ENCODE measurements at regions not wholly inside any gene's neighbourhood (a gene's known extent, or its start where the extent isn't known, plus 50 kb on each side); places are given as distances from the start of the nearest gene placed in this dataset.
"Not testable (repeated sequence)": the region's sequence is repeated elsewhere in the genome, so short reads cannot be mapped to it uniquely, and the experiment has no call there.

DNA sequence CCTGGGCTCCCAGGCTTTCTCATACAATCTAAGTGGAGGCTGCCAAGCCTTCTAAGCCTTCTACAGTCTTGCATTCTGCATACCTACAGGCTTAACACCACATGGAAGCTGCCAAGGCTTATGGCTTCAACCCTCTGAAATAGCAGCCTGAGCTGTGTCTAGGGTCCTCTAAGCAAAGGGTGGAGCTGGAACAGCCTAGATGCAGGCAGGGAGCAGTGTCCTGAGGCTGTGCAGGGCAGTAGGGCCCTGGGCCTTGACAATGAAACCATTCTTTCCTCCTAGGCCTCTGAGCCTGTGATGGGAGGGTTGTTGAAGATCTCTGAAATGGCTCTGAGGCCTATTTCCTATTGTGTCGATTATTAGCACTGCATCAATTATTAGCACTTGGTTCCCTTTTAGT is 150.9 kb upstream of the GRK3 start:
- no peaks in the 10 kb centered on the region for H3F3A ChIP-seq (ENCODE audit: low read length, unreplicated experiment)
- no peaks in the 10 kb centered on the region for H3K27me3 ChIP-seq (ENCODE audit: low read length)
- no peaks in the 10 kb centered on the region for H4K20me1 ChIP-seq (ENCODE audit: low read length)
- H2AFZ ChIP-seq (ENCODE audit: low read length): no peak overlapping the region
- ChIA-PET CTCF (no interaction called here), POLR2A (ENCODE audit: unreplicated experiment) (no interaction called here)
- TF ChIP-seq, protein P1, sequence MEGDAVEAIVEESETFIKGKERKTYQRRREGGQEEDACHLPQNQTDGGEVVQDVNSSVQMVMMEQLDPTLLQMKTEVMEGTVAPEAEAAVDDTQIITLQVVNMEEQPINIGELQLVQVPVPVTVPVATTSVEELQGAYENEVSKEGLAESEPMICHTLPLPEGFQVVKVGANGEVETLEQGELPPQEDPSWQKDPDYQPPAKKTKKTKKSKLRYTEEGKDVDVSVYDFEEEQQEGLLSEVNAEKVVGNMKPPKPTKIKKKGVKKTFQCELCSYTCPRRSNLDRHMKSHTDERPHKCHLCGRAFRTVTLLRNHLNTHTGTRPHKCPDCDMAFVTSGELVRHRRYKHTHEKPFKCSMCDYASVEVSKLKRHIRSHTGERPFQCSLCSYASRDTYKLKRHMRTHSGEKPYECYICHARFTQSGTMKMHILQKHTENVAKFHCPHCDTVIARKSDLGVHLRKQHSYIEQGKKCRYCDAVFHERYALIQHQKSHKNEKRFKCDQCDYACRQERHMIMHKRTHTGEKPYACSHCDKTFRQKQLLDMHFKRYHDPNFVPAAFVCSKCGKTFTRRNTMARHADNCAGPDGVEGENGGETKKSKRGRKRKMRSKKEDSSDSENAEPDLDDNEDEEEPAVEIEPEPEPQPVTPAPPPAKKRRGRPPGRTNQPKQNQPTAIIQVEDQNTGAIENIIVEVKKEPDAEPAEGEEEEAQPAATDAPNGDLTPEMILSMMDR (conservative IDR thresholded peaks at IDR 0.05; ENCODE audit: low read depth, low read length): no peak
- TF ChIP-seq EZH2phosphoT487 (IDR thresholded peaks at IDR 0.05; ENCODE audit: borderline replicate concordance, low read length) (no peak), EZH2 (IDR thresholded peaks at IDR 0.05; ENCODE audit: low read length, unreplicated experiment) (no peak)
- DNase-seq (no peak), ATAC-seq (no peak)
- H3K4me2 ChIP-seq (ENCODE audit: low read length): no peak overlapping the region
- H3K4me1 ChIP-seq (ENCODE audit: insufficient read depth, low read length): no peaks in the 10 kb centered on the region
- intact Hi-C loops (cut with micrococcal nuclease): no loop called here
- no TSS peak for BruUV-seq (replicated peaks)
- H3K27ac ChIP-seq (ENCODE audit: low read length): no peak overlapping the region
- H3K9me3 ChIP-seq (ENCODE audit: low read length): no peaks in the 10 kb centered on the region
- no peak overlapping the region for H3K4me3 ChIP-seq (ENCODE audit: low read length)
- H3K9ac ChIP-seq (ENCODE audit: low read length): no peak overlapping the region
- H3K79me2 ChIP-seq (ENCODE audit: low read length): no peaks in the 10 kb centered on the region
- H3K9me2 ChIP-seq (replicated peaks; ENCODE audit: low read length): no peaks in the 10 kb centered on the region
- no peaks in the 10 kb centered on the region for H3K36me3 ChIP-seq (ENCODE audit: low read depth, low read length)

DNA sequence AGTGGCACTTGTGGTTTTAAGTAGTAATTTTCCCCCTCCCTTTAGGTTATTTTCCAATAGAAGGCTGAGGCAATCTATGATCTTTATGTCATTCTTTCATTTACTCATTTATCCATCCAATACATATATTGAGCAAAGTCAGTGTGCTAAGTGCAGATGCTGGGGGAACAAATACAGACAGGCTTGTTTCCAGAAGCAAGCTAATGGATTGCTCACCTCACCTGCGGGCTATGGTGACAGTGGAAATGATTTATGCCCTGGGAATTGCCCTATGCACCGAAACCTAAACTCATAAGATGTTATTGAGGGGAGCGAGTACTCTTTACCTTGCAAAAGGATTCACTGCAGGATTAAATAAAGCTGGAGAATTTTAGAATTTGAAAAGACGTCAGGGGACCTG is 148.7 kb upstream of the GRK3 start:
- H3F3A ChIP-seq (ENCODE audit: low read length, unreplicated experiment); H3K27ac ChIP-seq (ENCODE audit: low read length); H3K9me3 ChIP-seq (ENCODE audit: low read length); POLR2A ChIA-PET (ENCODE audit: unreplicated experiment); H3K9ac ChIP-seq (ENCODE audit: low read length); H3K4me3 ChIP-seq (ENCODE audit: low read length); H4K20me1 ChIP-seq (ENCODE audit: low read length); H3K79me2 ChIP-seq (ENCODE audit: low read length); H3K36me3 ChIP-seq (ENCODE audit: low read depth, low read length); H3K9me2 ChIP-seq (replicated peaks; ENCODE audit: low read length); H3K4me2 ChIP-seq (ENCODE audit: low read length); H3K27me3 ChIP-seq (ENCODE audit: low read length); DNase-seq; intact Hi-C loops (cut with micrococcal nuclease); BruUV-seq (replicated peaks); H3K4me1 ChIP-seq (ENCODE audit: insufficient read depth, low read length); ATAC-seq; CTCF ChIA-PET; H2AFZ ChIP-seq (ENCODE audit: low read length): not testable (repeated sequence)

DNA sequence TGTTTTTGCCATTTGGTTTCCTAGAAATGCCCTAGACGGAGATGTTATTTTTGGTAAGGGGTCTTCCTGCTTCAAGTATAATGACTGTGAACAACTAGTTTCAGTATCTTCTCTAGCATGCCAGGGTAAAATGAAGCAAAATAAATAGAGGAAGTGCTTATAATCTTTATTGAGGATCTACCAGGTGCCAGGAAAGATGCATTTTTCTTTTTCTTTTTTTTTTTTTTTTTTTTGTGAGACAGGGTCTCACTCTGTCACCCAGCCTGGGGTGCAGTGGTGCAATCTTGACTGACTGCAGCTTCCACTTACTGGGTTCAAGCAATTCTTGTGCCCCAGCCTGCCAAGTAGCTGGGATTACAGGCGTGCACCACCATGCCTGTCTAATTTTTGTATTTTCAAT is 146.6 kb upstream of the GRK3 start:
- CTCF ChIA-PET; intact Hi-C loops (cut with micrococcal nuclease); BruUV-seq (replicated peaks); H4K20me1 ChIP-seq (ENCODE audit: low read length); H3K4me2 ChIP-seq (ENCODE audit: low read length); H3K27ac ChIP-seq (ENCODE audit: low read length); POLR2A ChIA-PET (ENCODE audit: unreplicated experiment); ATAC-seq; H3K9me3 ChIP-seq (ENCODE audit: low read length); H3K9ac ChIP-seq (ENCODE audit: low read length); H3K36me3 ChIP-seq (ENCODE audit: low read depth, low read length); H2AFZ ChIP-seq (ENCODE audit: low read length); H3K4me3 ChIP-seq (ENCODE audit: low read length); DNase-seq; H3K27me3 ChIP-seq (ENCODE audit: low read length); H3K4me1 ChIP-seq (ENCODE audit: insufficient read depth, low read length); H3K9me2 ChIP-seq (replicated peaks; ENCODE audit: low read length); H3K79me2 ChIP-seq (ENCODE audit: low read length); H3F3A ChIP-seq (ENCODE audit: low read length, unreplicated experiment): not testable (repeated sequence)

GRCh38 chr22:25419247-25420113 is 145.0 kb upstream of the GRK3 start:
- Histone ChIP-seq H3K4me3 (ENCODE audit: low read length) (no peak overlapping the region), H3K4me2 (ENCODE audit: low read length) (no peak overlapping the region), H3K4me1 (ENCODE audit: insufficient read depth, low read length) (no peaks in the 10 kb centered on the region), H3K9me3 (ENCODE audit: low read length) (no peaks in the 10 kb centered on the region), H2AFZ (ENCODE audit: low read length) (no peak overlapping the region), H3K9me2 (replicated peaks; ENCODE audit: low read length) (no peaks in the 10 kb centered on the region), H3K27ac (ENCODE audit: low read length) (no peak overlapping the region), H4K20me1 (ENCODE audit: low read length) (no peaks in the 10 kb centered on the region), H3F3A (ENCODE audit: low read length, unreplicated experiment) (no peaks in the 10 kb centered on the region), H3K27me3 (ENCODE audit: low read length) (no peaks in the 10 kb centered on the region), H3K9ac (ENCODE audit: low read length) (no peak overlapping the region), H3K36me3 (ENCODE audit: low read depth, low read length) (no peaks in the 10 kb centered on the region), H3K79me2 (ENCODE audit: low read length) (no peaks in the 10 kb centered on the region)
- TF ChIP-seq, protein P1 (conservative IDR thresholded peaks at IDR 0.05; ENCODE audit: low read depth, low read length): no peak
- TF ChIP-seq EZH2phosphoT487 (IDR thresholded peaks at IDR 0.05; ENCODE audit: borderline replicate concordance, low read length): no peak
- TF ChIP-seq EZH2 (IDR thresholded peaks at IDR 0.05; ENCODE audit: low read length, unreplicated experiment): no peak
- ATAC-seq: no peak
- ChIA-PET CTCF (no interaction called here), POLR2A (ENCODE audit: unreplicated experiment) (no interaction called here)
- intact Hi-C loops (cut with micrococcal nuclease): no loop called here
- no TSS peak for BruUV-seq (replicated peaks)
- no peak for DNase-seq

DNA sequence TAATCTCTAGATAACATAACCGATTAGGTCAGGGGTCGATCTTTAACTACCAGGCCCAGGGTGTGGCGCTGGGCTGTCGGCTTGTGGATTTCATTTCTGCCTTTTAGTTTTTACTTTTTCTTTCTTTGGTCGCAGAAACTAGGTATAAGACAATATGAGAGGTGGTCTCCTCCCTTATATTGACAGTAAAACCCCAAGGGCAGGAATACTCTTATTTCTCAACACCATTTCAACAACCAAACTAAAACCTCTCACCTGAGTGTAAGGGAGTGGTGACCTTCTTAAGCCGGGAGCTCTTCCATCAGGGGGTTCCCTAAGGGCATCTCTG is 144.4 kb upstream of the GRK3 start:
- H3K36me3 ChIP-seq (ENCODE audit: low read depth, low read length); H3K4me2 ChIP-seq (ENCODE audit: low read length); H3K4me1 ChIP-seq (ENCODE audit: insufficient read depth, low read length); H3K9me3 ChIP-seq (ENCODE audit: low read length); ATAC-seq; BruUV-seq (replicated peaks); CTCF ChIA-PET; H3K9me2 ChIP-seq (replicated peaks; ENCODE audit: low read length); H3K9ac ChIP-seq (ENCODE audit: low read length); H2AFZ ChIP-seq (ENCODE audit: low read length); H3F3A ChIP-seq (ENCODE audit: low read length, unreplicated experiment); H3K27ac ChIP-seq (ENCODE audit: low read length); H3K27me3 ChIP-seq (ENCODE audit: low read length); intact Hi-C loops (cut with micrococcal nuclease); H3K4me3 ChIP-seq (ENCODE audit: low read length); H4K20me1 ChIP-seq (ENCODE audit: low read length); DNase-seq; POLR2A ChIA-PET (ENCODE audit: unreplicated experiment); H3K79me2 ChIP-seq (ENCODE audit: low read length): not testable (repeated sequence)

Measured in PC-3 (cell line).